ENCODE measurements at regions not wholly inside any gene's neighbourhood (a gene's known extent, or its start where the extent isn't known, plus 50 kb on each side); places are given as distances from the start of the nearest gene placed in this dataset.

- H3K4me1 Mint-ChIP-seq: no peaks in the 10 kb centered on the region
- H3K27ac Mint-ChIP-seq: no peak overlapping the region
- ATAC-seq: no peak
- no peak for DNase-seq
- no peak overlapping the region for H3K4me3 Mint-ChIP-seq
- no peaks in the 10 kb centered on the region for H3K9me3 ChIP-seq (ENCODE audit: control insufficient read depth, low read length, poor library complexity, severe bottlenecking)
- no peaks in the 10 kb centered on the region for H3K36me3 Mint-ChIP-seq (ENCODE audit: low read depth)
- no peaks in the 10 kb centered on the region for H3K27me3 Mint-ChIP-seq
Observed at GRCh38 chr13:85013006-85013405, 786.2 kb downstream of the SLITRK6 start.

GRCh38 chr13:85009447-85009846 lies 789.8 kb downstream of the SLITRK6 start:
- Mint-ChIP-seq H3K4me3 (no peak overlapping the region), H3K36me3 (ENCODE audit: low read depth) (no peaks in the 10 kb centered on the region), H3K27me3 (no peaks in the 10 kb centered on the region), H3K4me1 (no peaks in the 10 kb centered on the region), H3K27ac (no peak overlapping the region)
- ATAC-seq (no peak), DNase-seq (no peak)
- no peaks in the 10 kb centered on the region for H3K9me3 ChIP-seq (ENCODE audit: control insufficient read depth, low read length, poor library complexity, severe bottlenecking)

GRCh38 chr13:84999252-84999651 lies 800.0 kb downstream of the SLITRK6 start:
- Mint-ChIP-seq H3K4me1 (no peaks in the 10 kb centered on the region), H3K27me3 (no peaks in the 10 kb centered on the region), H3K36me3 (ENCODE audit: low read depth) (no peaks in the 10 kb centered on the region), H3K27ac (no peak overlapping the region), H3K4me3 (no peak overlapping the region)
- no peaks in the 10 kb centered on the region for H3K9me3 ChIP-seq (ENCODE audit: control insufficient read depth, low read length, poor library complexity, severe bottlenecking)
- ATAC-seq: no peak
- no peak for DNase-seq

- H3K9me3 ChIP-seq (ENCODE audit: control insufficient read depth, low read length, poor library complexity, severe bottlenecking): no peaks in the 10 kb centered on the region
- Mint-ChIP-seq H3K27me3 (no peaks in the 10 kb centered on the region), H3K36me3 (ENCODE audit: low read depth) (no peaks in the 10 kb centered on the region), H3K27ac (no peak overlapping the region), H3K4me1 (no peaks in the 10 kb centered on the region), H3K4me3 (no peak overlapping the region)
- DNase-seq (no peak), ATAC-seq (no peak)
Observed at GRCh38 chr13:84998681-84999080, 800.5 kb downstream of the SLITRK6 start.

GRCh38 chr13:84997858-84998257 lies 801.4 kb downstream of the SLITRK6 start:
- Mint-ChIP-seq H3K4me1 (no peaks in the 10 kb centered on the region), H3K36me3 (ENCODE audit: low read depth) (no peaks in the 10 kb centered on the region), H3K4me3 (no peak overlapping the region), H3K27ac (no peak overlapping the region), H3K27me3 (no peaks in the 10 kb centered on the region)
- DNase-seq (no peak), ATAC-seq (no peak)
- no peaks in the 10 kb centered on the region for H3K9me3 ChIP-seq (ENCODE audit: control insufficient read depth, low read length, poor library complexity, severe bottlenecking)

GRCh38 chr13:84994582-84994981 lies 804.6 kb downstream of the SLITRK6 start:
- Mint-ChIP-seq H3K4me1 (no peaks in the 10 kb centered on the region), H3K36me3 (ENCODE audit: low read depth) (no peaks in the 10 kb centered on the region), H3K27me3 (no peaks in the 10 kb centered on the region), H3K27ac (no peak overlapping the region), H3K4me3 (no peak overlapping the region)
- no peak for ATAC-seq
- H3K9me3 ChIP-seq (ENCODE audit: control insufficient read depth, low read length, poor library complexity, severe bottlenecking): no peaks in the 10 kb centered on the region
- no peak for DNase-seq

GRCh38 chr13:84985860-84986259 lies 813.4 kb downstream of the SLITRK6 start:
- H3K4me1 Mint-ChIP-seq: no peaks in the 10 kb centered on the region
- H3K36me3 Mint-ChIP-seq (ENCODE audit: low read depth): no peaks in the 10 kb centered on the region
- no peak for ATAC-seq

GRCh38 chr13:84983321-84983720 lies 815.9 kb downstream of the SLITRK6 start:
- no peaks in the 10 kb centered on the region for H3K36me3 Mint-ChIP-seq (ENCODE audit: low read depth)
- no peaks in the 10 kb centered on the region for H3K4me1 Mint-ChIP-seq
- no peak for DNase-seq
- no peak overlapping the region for H3K27ac Mint-ChIP-seq
- ATAC-seq: no peak
- H3K27me3 Mint-ChIP-seq: no peaks in the 10 kb centered on the region
- H3K9me3 ChIP-seq (ENCODE audit: control insufficient read depth, low read length, poor library complexity, severe bottlenecking): no peaks in the 10 kb centered on the region
- H3K4me3 Mint-ChIP-seq: no peak overlapping the region

More at GRCh38 chr13:84985860-84986259, 813.4 kb downstream of the SLITRK6 start:
- H3K9me3 ChIP-seq (ENCODE audit: control insufficient read depth, low read length, poor library complexity, severe bottlenecking): no peaks in the 10 kb centered on the region
- Mint-ChIP-seq H3K4me3 (no peak overlapping the region), H3K27ac (no peak overlapping the region), H3K27me3 (no peaks in the 10 kb centered on the region)
- no peak for DNase-seq

- H3K4me1 Mint-ChIP-seq: no peaks in the 10 kb centered on the region
- H3K27ac Mint-ChIP-seq: no peak overlapping the region
- no peak overlapping the region for H3K4me3 Mint-ChIP-seq
- H3K27me3 Mint-ChIP-seq: no peaks in the 10 kb centered on the region
- no peaks in the 10 kb centered on the region for H3K36me3 Mint-ChIP-seq (ENCODE audit: low read depth)
- ATAC-seq: no peak
- DNase-seq: no peak
- no peaks in the 10 kb centered on the region for H3K9me3 ChIP-seq (ENCODE audit: control insufficient read depth, low read length, poor library complexity, severe bottlenecking)
Observed at GRCh38 chr13:84980571-84980970, 818.6 kb downstream of the SLITRK6 start.

GRCh38 chr13:84978851-84979250 lies 820.4 kb downstream of the SLITRK6 start:
- no peak overlapping the region for H3K4me3 Mint-ChIP-seq
- no peak for ATAC-seq

GRCh38 chr13:84973661-84974060 lies 825.6 kb downstream of the SLITRK6 start:
- H3K27ac Mint-ChIP-seq: no peak overlapping the region
- DNase-seq (no peak), ATAC-seq (no peak)
- H3K4me1 Mint-ChIP-seq: no peaks in the 10 kb centered on the region
- no peaks in the 10 kb centered on the region for H3K36me3 Mint-ChIP-seq (ENCODE audit: low read depth)
- H3K27me3 Mint-ChIP-seq: no peaks in the 10 kb centered on the region
- peak overlapping the region; percentile 31 for H3K4me3 Mint-ChIP-seq
- H3K9me3 ChIP-seq (ENCODE audit: control insufficient read depth, low read length, poor library complexity, severe bottlenecking): no peaks in the 10 kb centered on the region

More at GRCh38 chr13:84978851-84979250, 820.4 kb downstream of the SLITRK6 start:
- Mint-ChIP-seq H3K27me3 (no peaks in the 10 kb centered on the region), H3K36me3 (ENCODE audit: low read depth) (no peaks in the 10 kb centered on the region), H3K4me1 (no peaks in the 10 kb centered on the region), H3K27ac (no peak overlapping the region)
- no peaks in the 10 kb centered on the region for H3K9me3 ChIP-seq (ENCODE audit: control insufficient read depth, low read length, poor library complexity, severe bottlenecking)
- no peak for DNase-seq

- Mint-ChIP-seq H3K4me1 (no peaks in the 10 kb centered on the region), H3K27me3 (no peaks in the 10 kb centered on the region), H3K4me3 (no peak overlapping the region), H3K36me3 (ENCODE audit: low read depth) (no peaks in the 10 kb centered on the region), H3K27ac (no peak overlapping the region)
- no peaks in the 10 kb centered on the region for H3K9me3 ChIP-seq (ENCODE audit: control insufficient read depth, low read length, poor library complexity, severe bottlenecking)
- DNase-seq: no peak
- no peak for ATAC-seq
Observed at GRCh38 chr13:84972907-84973306, 826.3 kb downstream of the SLITRK6 start.

GRCh38 chr13:84962849-84963248 lies 836.4 kb downstream of the SLITRK6 start:
- no peak for ATAC-seq
- H3K4me1 Mint-ChIP-seq: no peaks in the 10 kb centered on the region

GRCh38 chr13:84962141-84962750 lies 837.0 kb downstream of the SLITRK6 start:
- H3K9me3 ChIP-seq (ENCODE audit: control insufficient read depth, low read length, poor library complexity, severe bottlenecking): no peaks in the 10 kb centered on the region
- Mint-ChIP-seq H3K27ac (no peak overlapping the region), H3K4me3 (no peak overlapping the region), H3K27me3 (no peaks in the 10 kb centered on the region), H3K36me3 (ENCODE audit: low read depth) (no peaks in the 10 kb centered on the region), H3K4me1 (no peaks in the 10 kb centered on the region)
- no peak for DNase-seq
- no peak for ATAC-seq

More at GRCh38 chr13:84962849-84963248, 836.4 kb downstream of the SLITRK6 start:
- H3K9me3 ChIP-seq (ENCODE audit: control insufficient read depth, low read length, poor library complexity, severe bottlenecking): no peaks in the 10 kb centered on the region
- Mint-ChIP-seq H3K27ac (no peak overlapping the region), H3K4me3 (no peak overlapping the region), H3K27me3 (no peaks in the 10 kb centered on the region), H3K36me3 (ENCODE audit: low read depth) (no peaks in the 10 kb centered on the region)
- DNase-seq: no peak
